ENCODE measurements at regions not wholly inside any gene's neighbourhood (a gene's known extent, or its start where the extent isn't known, plus 50 kb on each side); places are given as distances from the start of the nearest gene placed in this dataset.

DNA sequence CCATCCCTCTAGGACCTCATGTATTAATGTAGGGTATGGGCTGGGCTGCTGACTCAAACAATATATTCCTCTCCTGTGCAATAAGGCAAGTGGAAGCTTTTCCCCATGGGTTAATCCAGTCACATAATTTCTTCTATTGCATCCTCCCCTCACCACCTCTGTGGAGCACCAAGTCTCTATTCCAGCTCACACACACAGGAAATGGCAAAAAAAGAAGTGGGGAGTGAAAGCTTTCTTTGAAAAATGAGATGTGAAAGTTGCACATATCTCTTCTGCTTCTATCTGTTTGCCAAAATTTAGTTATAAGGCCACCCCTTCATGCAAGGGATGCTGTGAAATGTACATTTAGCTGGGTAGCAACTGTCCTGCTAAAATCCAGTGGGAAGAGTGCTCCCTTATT is 121.3 kb downstream of the CDC42EP3 start:
- no peak for DNase-seq

DNA sequence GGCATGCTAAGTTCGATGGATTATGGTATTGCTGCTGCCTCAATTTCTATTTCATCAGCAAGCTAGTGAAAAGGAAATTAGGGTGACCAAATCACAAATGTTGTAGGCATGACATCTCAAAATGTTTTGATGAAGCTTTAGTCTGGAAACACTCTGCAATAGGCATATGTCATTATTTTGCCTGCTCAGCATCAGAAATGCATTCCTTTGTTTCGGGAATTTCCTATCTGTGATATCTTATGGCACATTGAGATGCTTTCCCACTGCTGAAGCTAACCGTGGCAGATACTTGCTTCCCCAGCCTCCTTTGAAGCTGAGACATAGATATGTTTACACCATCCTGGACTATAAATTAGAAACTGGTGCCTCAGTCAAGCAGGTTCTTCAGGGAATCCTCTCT is 119.7 kb downstream of the CDC42EP3 start:
- no peak for DNase-seq

DNA sequence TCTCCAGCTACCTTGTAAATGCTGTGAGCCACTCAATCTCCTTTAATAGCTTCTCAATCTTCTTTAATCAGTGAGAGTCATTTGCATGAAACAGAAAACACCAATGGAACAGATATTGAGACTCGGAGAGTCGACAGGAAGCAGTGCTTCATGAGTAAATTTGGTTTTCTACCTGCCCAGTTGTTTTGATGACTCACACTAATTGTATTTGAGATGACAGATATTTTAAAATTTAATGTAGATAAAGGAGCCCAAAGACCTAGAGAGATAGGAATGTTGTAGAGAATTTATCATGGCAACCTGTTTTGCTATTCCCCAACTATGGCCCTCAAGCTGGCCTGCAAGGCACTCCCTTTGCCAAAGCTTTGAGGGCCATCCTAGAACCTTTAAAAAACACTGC is 119.1 kb downstream of the CDC42EP3 start:
- DNase-seq, result no peak

DNA sequence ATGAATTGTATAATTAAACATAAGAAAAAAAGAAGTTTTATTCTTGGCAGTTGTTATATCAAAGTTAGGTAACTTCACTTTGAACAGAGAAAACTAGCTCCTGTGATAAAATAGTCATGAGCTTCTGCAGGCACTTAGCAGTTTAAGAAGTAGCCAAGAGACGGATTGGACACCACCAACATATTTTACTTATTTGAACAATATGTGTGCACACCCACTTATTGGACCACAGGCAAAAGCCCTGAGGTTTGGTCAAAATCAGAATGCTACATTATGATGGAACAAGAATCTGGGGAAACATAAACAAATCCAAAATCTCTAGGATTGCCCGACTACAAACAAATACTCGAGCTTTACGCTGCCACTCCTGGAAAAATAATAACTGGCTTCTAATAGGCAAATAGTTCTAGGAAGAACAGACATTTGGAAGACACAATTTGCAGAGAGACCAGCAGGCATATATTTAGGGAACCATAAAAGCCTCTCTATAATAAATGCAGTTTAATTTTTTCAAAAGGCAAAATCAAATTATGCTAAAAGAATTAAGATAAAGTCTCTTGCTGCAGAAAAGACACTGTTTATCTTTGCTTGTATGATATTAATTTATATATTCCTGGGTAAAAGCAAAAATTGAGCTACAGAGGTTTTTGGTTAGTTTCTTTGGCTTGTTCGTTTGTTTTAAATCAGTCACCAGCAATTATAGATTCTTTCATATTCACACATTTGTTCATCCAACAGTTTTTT is 117.9 kb downstream of the CDC42EP3 start:
- no peak for DNase-seq

DNA sequence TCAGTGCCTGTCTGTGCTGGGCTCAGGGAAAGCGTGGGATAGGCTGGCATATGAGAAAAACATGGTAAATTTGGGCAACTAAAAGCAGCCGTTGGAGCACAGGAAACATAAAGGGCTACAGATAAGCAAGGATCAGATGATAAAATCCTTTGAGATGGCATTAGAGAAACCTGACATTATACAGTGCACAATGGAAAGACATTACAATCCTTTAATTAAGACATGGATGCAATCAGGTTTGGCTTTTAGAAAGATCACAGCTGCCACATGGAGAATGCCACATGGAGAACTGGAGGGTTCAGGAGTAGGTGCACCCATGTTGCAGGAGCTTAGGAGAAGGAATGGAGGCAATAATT is 117.3 kb downstream of the CDC42EP3 start:
- DNase-seq, result no peak

DNA sequence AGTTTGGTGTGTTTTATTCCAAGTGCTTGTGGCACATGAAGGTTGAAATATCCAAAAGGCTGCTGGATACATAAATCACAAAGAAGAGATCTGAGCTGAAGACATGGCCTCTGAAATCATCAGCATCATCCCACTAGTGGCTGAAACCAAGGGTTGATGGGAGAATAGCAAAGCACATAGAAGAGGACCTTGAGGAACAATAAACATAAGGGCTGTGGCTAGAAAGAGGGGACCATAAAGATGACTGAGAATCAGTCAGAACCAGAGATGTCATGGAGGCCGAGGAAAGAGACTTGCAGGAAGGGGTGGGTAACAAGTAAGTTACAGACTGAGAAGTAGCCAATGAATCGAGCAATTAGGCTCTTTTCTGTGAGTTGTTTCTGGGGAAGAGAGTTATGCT is 116.8 kb downstream of the CDC42EP3 start:
- DNase-seq, result no peak

DNA sequence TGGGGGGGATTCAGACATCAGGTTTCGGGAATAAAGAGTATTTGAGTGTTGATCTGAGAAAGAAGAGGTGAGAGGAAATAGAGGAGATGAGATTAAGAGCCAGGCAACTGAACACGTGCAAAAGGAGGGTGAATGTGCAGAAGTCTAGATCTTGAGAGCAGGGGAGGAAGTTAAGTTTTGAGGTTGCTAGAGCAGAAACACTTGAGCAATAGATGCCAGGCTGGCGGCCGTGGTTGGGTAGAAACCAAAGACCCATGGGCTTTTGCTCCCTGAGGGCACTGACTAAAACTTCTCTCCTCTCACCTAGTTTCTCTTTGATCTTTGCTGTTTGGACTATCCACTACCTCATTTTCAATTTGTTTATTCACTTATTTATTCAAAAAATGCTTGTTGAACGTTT is 116.0 kb downstream of the CDC42EP3 start:
- no peak for DNase-seq

DNA sequence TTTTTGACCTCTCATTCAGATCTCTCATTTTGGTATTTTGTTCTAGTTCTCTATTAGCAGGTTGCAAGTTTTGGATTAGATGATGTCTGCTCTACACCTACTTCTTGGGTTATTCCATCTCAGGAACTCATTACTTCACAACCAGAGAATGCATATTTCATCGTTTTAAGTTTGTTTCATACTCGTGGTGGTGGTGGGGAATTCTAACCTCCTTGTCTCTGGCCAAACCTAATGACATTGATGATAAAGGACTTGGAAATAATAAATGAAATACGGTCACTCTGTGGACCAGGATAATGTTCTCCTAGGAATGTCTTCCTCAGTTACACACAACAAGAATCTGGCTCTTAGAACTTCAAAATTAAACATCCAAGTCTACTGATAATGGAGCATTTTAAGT is 115.2 kb downstream of the CDC42EP3 start:
- DNase-seq, result no peak

DNA sequence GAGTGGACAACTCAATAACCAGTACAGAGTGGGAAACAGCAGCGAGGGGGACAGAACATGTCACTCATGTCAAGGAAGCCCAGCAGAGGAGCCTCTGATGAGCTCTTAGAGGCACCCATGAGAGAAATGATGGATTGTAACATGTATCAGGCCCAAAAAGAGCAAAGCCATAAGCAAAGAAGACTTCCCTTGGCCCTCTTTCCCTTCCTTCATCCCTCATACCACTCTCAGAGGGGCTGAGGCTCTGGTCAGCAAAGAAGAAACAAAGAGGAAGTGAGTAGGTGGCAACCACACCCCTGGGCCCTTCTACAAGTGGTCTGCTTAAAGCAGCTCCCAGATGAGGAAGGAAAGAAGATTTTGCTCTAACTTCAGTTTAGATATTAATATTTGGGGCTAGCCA is 112.8 kb downstream of the CDC42EP3 start:
- DNase-seq, result no peak

DNA sequence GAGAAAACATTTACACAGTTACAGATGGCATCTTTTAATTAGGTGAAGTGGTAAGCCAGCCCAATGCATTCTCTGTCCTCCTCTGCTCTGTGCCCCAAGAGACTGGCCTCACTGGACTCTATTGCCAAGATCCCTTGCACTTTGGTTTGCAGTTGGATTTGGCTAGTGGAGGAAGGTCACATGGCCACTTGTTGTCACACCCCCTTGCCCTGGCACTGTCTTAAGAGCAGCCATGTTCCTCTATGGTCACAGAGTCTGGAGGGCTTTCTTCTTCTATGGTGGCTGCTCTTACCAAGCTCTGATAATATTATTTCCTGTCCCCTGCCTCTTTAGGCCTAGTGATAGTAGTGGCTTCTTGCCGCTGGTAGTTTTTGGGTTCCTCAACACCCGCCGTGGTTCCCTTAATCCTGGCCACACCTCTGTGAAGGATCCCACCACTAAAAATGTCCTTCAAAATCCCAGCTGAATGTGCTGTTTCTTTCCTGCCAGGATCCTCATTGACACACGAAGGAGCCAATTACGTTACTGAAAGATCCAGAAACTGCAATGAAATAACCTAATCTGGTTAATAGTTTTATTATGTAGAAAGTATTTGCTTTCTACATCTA is 111.1 kb downstream of the CDC42EP3 start:
- peak; percentile 6 for DNase-seq

DNA sequence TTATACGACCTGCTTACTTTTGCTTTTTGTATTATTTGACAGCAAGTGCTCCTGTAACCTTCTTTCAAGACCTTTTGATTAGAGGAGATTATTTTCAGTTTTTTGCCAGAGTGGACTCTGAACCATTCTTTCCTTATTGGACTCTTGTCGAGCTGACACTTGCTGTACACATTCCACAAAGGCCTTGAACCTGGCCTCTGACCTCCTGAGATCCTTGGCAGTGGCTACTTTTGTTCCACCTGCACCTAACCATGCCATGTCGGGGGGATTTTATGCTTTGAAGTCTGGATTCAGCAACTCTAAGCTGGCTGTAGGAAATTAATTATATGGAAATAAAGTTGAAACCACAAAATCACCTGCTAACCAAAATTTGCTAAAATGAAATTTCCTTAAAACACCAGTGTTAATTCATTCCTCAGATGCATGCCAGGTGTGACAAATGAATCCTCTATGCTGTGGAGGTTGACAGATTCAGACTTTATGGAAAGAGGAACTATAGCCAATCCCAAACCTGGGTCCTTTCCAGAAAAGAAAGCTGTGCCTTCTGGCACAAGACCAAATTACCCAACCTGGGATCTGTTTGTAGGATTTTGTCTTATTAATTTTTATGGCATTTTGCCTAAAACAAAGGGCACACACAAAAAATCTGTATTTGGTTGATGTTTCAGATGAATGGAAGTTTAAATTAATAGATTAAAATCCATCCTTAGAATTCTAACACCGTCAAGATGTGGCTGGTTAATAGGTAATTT is 110.4 kb downstream of the CDC42EP3 start:
- DNase-seq, result no peak

DNA sequence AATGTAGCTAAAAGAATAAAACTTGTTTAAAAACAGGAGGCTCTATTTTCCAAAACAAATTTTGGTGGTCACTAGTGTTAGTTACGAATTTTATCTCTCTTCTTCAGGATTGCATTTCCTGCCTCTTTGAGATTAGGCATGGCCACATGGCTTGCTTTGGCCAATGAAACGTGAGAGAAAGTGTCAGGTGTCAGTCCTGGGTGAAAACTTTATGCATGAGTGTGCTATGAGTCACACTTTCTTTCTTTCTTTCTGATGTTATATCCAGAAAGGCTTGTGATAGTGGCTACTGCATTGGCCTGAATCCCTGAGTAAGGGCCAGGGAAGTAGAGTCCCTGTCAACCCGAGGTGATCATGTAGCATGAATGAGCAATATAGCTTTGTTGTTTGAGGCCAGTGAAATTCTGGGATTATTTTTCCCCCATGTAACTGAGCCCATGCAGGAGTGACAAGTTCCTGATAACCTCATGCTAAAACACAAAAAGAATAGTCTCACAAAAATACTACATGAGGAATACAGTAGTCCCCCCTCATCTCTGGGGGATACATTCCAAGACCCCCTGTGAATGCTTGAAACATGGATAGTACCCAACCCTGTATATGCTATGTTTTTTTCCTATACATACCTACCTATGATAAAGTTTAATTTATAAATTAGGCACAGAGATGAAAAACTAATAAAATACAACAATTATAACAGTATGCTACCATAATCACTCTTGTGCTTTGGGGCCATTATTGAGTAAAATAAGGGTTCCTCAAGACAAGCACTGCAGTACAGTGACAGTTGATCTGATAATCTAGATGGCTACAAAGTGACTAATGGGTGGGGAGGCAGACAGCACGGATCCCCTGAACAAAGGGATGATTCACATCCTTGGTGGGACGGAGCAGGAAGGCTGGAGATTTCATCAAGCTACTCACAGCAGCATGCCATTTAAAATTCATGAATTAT is 109.5 kb downstream of the CDC42EP3 start:
- DNase-seq, result no peak

DNA sequence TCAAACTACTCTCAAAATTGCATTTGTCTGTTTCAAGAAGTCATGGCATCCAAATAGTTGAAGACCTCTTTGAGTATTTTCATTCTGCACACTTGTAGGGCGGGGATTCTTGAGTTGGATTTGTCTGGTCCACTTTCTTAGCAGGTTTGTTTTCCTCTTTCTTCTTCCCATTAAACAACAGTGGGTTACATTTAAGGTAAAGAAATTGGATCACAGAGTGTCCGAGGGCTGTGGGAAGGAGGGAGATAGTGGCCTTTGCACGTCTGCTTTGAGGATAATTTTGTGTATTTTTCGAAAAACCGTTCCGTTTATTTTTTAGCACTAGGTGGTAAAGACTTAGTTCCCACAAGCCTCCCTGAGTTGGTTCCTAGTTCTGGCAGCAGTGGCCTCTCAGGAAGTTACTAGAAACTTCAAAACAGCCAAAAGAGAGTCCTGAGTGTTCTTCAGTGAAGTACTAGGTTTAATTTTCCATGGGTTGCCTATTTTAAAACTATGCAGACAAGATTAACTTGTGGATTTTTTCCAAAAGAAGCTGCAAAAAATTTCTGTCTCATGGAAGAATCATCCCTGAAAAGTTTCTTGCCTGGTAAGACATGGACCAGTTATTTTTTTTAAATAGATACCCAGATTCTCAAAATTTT is 107.9 kb downstream of the CDC42EP3 start:
- no peak for DNase-seq

DNA sequence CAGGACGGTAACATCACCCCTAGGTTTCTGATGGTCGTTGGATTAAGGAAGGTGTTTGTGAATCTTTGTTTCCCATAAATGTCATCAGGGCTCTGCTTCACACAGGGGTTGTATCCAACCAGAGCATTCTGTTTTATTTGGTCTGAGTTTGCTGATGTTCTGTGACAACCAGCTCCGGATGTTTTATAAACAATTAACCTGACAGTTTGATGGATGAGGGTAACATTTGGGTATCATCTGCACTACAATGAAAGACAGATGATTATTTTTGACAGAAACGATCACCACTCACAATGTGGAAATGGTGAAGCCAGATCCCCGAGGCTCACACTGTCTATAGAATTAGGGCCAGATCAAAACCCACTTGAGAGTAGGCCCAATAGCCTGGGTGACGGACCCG is 107.1 kb downstream of the CDC42EP3 start:
- no peak for DNase-seq

DNA sequence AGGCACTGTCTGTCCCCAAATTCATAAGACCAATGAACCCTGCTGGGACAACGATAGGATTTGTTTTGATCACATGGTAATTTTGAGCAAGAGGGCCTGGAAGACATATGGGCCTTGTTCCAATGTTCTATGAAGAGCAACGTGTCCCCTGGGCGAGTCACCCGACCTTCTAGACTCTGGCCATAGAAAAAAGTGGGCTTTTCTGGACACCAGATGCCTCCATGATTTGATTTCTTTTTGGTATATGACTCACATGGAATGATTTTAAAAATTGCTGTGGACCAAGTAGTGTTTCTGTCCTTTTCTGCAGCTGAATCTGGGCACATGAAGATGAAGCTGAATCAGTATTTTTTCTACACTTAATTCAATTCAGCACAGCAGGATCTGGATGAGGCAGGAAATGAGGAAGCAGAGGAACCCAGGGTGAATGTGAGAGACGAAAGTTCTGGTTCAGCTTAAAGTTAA is 104.9 kb downstream of the CDC42EP3 start:
- no peak for DNase-seq

DNA sequence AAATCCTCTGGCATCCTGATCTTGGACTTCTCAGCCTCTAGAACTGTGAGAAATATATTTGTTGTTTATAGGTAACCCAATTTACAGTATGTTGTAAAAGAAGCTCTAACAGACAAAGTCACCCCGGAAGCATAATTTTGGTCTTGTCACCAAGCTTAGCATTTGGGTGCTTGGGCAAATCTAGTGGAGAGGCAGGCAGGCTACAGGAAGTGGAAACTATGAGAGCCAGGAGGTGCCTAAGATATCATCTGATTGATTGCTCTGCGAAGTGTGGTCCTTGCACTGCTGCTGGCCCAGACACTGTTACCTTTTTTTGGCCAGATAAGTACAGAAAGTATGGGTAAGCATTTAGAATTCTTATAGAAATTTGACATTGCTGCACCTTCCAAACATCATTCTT is 102.9 kb downstream of the CDC42EP3 start:
- no peak for DNase-seq

DNA sequence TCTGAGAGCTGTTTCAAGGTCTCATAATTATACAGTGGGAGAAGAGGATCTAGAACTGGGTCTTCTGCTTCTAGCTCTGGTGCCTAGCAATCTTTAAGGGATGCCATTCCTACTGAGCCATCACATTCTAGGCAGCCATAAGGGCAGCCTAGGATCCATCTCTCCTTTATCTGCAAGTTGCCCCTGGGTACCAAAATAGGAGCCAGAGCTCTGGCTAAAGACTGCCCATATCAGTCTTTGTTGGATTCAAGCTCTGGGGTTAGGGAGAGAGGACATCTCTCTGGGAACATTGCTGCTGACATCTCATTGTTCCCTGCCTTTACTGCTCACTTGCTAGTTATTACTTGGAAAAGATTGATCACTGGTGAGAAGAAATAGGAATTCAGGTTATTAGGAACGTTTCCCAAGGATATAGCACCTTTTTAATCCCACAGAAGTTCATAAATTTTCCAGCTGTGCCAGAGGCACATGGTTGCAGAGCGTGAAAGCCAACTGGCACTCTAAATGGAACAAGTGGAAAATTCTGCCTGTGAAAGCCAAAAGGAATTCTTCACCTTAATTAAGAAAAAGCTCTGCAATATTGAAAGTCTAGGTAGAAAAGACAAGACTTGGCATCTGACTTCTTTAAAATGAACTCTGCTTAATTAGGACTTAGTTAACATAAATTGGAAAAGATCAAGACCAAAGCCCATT is 102.2 kb downstream of the CDC42EP3 start:
- DNase-seq, result no peak

DNA sequence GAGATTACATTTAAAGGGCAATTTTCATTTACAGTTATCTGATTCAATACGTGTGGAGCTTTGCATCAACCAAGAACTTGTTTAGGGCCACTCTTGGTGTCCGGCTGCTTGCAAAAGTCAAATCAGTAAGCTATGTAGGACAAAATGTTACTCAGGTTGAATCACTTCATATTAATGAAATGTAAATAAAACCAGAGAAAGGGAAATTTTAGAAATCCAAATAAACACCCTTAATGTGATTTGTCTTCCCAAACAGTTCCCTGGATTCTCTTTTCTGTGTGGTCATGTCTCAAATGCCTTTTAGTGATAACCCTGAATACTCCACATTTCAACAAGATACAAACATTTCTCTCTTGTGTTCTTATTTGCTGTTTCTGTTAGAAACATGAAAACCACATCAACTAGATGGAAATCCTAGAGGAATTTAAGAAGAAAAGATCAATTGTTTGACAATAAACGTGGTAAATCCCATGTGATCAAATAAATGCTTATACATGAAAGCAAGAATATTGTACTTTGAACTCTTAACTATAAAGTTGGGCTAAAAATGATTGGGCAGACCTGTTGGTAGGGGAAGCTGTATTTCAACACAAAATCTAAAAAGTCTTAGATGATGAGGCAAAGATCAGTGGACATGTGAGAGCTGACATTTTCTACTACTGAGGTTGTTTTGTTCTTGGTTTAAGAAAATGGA is 101.3 kb downstream of the CDC42EP3 start:
- no peak for DNase-seq

DNA sequence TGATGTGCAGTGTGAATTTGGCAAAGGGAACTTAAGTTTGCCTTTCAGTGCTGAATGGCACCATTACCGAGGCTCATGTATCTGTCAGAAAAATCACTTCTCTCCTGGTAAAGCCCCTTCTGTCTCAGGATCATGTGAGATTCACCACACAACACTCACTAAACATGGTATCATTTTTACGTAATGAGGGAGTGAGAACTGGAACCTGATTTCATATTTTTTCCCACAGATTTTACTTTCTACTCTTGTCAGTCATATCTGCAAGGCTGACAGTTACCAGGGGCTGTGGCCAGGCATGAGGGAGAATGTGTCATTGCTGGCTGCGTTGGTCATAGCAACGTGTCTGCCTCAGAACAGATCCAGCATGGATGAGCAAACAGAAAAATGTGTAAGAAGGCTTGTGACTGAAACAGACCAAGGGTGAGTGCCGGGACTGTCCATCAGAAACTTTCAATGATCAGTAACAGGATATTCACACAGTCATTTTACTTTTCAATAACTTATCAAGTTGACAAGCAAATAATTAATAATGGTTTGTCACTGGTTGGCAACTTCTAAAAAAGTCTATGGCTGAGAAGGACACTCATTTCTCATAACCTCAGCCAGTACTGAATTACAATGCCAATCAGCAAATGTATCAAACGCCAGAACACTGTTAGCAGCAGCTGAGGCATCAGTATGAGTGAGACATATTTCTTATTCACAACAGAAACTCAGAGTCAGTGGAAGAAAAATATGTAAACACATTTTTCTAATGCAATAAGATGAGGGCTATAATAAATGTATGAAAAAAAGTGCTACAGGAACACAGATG is 100.5 kb downstream of the CDC42EP3 start:
- no peak for DNase-seq

DNA sequence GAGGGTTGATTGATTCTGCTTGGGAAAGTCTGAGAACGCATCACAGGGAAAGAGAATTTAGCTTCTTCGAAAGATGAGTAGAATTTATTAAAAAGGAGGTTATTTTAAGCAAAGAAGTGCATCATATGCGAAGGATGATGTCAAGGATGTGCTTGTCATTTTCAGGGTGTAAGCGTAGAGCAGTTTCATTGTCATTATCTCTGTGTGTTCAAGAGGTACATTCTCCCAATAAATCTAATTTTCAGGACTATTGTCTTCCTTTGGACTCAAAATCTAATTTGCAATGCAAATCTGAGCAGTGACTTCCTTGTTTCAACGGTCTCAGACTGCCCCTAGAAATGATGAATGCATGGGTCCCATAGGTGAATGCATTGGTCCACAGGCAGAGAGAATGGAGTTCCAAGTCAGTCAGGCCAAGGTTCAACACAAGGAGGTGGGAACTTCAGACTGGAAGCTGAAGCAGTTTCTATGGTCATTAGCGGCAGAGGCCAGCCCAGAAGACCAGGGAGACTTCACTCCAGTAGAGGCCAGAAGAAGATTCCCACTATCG is 99.8 kb downstream of the CDC42EP3 start:
- no peak for DNase-seq

Measured in NCI-H1092 (cell line).